Common myeloid progenitor, CD34-positive (primary cell): ENCODE measurements at regions not wholly inside any gene's neighbourhood (a gene's known extent, or its start where the extent isn't known, plus 50 kb on each side); places are given as distances from the start of the nearest gene placed in this dataset.

Experiments used
- CTCF ChIA-PET: fragments of 350-600 bp; sonication (Branson Sonifier 250); formaldehyde crosslinking; loops from one replicate; lab custom pipeline; 2021; ENCODE audit warnings: antibody characterized with exemption; lab: Charles Lee
- POLR2A ChIA-PET: fragments of 350-600 bp; sonication (Branson Sonifier 250); formaldehyde crosslinking; loops from one replicate; lab custom pipeline; 2021; ENCODE audit warnings: antibody characterized with exemption; lab: Charles Lee
- DNase-seq, 3 donors: peaks; one replicate each; pipeline versions ENCODE4 v3.0.0 to v3.0.0-alpha.2; 2013
- H3K27ac ChIP-seq, 2 experiments: 1 replicate in 1 of 2; 2 replicates in 1 of 2; pipeline ENCODE4 v1.7.0; 2013; ENCODE audit warnings: inconsistent platforms in 2 of 2, low read length in 2 of 2, mild to moderate bottlenecking in 2 of 2, low read depth in 1 of 2, moderate library complexity in 1 of 2; ENCODE audit not compliant: severe bottlenecking in 2 of 2, insufficient read depth in 1 of 2, poor library complexity in 1 of 2
- H3K27me3 ChIP-seq, 5 experiments: replicated peaks in 2 of 5; 1 replicate in 3 of 5; 2 replicates in 2 of 5; pipeline versions ENCODE4 v1.6.1 to v1.7.0; 2013; ENCODE audit warnings: low read length in 4 of 5, mild to moderate bottlenecking in 2 of 5, moderate library complexity in 2 of 5, inconsistent platforms in 1 of 5; ENCODE audit not compliant: insufficient read depth in 5 of 5, control insufficient read depth in 4 of 5
- H3K36me3 ChIP-seq, 4 experiments: 1 replicate in 2 of 4; 2 replicates in 2 of 4; pipeline versions ENCODE4 v1.6.1 to v1.7.0; 2013; ENCODE audit warnings: low read length in 3 of 4, control low read depth in 1 of 4, mild to moderate bottlenecking in 1 of 4; ENCODE audit not compliant: control insufficient read depth in 4 of 4, insufficient read depth in 4 of 4
- H3K4me1 ChIP-seq, 4 experiments: 1 replicate in 3 of 4; 2 replicates in 1 of 4; pipeline versions ENCODE4 v1.6.1 to v1.7.1; 2013; ENCODE audit warnings: low read length in 3 of 4, mild to moderate bottlenecking in 3 of 4, control low read depth in 1 of 4, inconsistent platforms in 1 of 4, moderate library complexity in 1 of 4; ENCODE audit not compliant: control insufficient read depth in 4 of 4, insufficient read depth in 4 of 4; ENCODE audit errors: control extremely low read depth in 1 of 4
- H3K4me3 ChIP-seq, 7 experiments: 1 replicate in 4 of 7; 2 replicates in 3 of 7; pipeline versions ENCODE4 v1.5.1 to v1.7.0; 2013; ENCODE audit warnings: mild to moderate bottlenecking in 7 of 7, low read length in 6 of 7, moderate library complexity in 6 of 7, inconsistent platforms in 2 of 7, low read depth in 2 of 7, control low read depth in 1 of 7; ENCODE audit not compliant: insufficient read depth in 4 of 7, control insufficient read depth in 1 of 7; ENCODE audit errors: extremely low read depth in 1 of 7
- H3K9me3 ChIP-seq, 5 experiments: 1 replicate in 4 of 5; 2 replicates in 1 of 5; pipeline versions ENCODE4 v1.6.1 to v1.7.1; 2013; ENCODE audit warnings: low read length in 4 of 5, mild to moderate bottlenecking in 2 of 5, inconsistent platforms in 1 of 5, low read depth in 1 of 5, moderate library complexity in 1 of 5; ENCODE audit not compliant: control insufficient read depth in 4 of 5, insufficient read depth in 2 of 5; ENCODE audit errors: control extremely low read depth in 1 of 5
- WGBS: methylation state at CpG from one replicate; pipeline ENCODE4 v1.1.5; 2013; ENCODE audit not compliant: insufficient coverage; 5-methylcytosine and 5-hydroxymethylcytosine counted together

DNA sequence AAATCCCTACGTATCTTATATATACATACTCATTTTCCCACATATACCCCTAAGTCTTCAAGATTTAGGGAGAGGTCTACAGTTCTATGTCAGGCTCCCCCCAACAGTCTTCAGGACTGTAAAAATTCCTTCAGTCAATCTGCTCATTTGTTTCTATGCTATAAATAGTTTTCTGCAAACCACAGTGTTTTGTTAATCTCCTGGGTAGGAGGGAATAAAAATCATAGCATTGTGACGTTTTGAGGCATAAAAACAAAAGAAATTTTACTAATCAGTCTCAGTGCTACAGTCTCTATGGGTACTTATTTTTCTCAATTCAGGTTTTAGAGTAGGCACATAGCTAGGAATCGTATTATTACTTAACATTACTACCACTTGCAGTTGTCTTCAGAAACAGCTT lies 552.8 kb upstream of the LRRC4C start:
- DNase-seq, result no peak
- Histone ChIP-seq H3K27me3 (no peaks in the 10 kb centered on the region), H3K9me3 (peaks cover 0 to 2% (median 0%) of the 10 kb centered on the region in 5 experiments), H3K27ac (no peak overlapping the region), H3K4me1 (no peaks in the 10 kb centered on the region), H3K36me3 (no peaks in the 10 kb centered on the region), H3K4me3 (no peak overlapping the region)
- ChIA-PET POLR2A (no interaction called here), CTCF (no interaction called here)
- 71% methylated on average over 2 of the region's 3 CpGs for WGBS

DNA sequence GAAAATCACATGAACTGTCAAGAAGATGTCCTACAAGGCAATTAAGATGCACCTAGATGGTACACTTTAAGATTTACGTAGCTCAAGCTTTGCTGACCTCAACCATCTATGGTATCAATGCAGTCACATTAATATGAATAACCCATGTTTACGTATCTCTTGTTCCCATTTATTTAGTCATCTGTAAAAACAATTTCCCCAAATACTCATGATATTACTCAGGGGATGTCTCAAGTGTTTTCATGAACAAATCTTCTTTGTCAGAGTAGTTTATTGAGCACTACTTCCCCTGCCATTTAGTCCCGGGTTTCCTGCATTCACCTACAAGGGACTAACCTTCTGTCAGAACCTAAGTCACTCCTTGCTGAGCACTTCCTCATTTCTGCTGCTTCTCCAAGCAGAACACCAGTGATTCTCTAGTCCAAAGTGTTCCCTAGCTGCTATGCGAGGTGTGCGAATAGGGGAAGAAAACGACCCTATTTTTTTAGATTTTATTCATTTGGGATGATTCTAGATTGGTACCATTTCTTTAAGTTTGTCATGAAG lies 554.3 kb upstream of the LRRC4C start:
- H3K36me3 ChIP-seq, result no peaks in the 10 kb centered on the region
- ChIA-PET POLR2A (no interaction called here), CTCF (no interaction called here)
- no peaks in the 10 kb centered on the region for H3K27me3 ChIP-seq
- H3K4me3 ChIP-seq, result no peak overlapping the region
- DNase-seq, result no peak
- no peak overlapping the region for H3K27ac ChIP-seq
- peaks cover 0 to 2% (median 0%) of the 10 kb centered on the region in 5 experiments for H3K9me3 ChIP-seq
- H3K4me1 ChIP-seq, result no peaks in the 10 kb centered on the region
- 84% methylated on average over 3 of the region's 6 CpGs for WGBS

DNA sequence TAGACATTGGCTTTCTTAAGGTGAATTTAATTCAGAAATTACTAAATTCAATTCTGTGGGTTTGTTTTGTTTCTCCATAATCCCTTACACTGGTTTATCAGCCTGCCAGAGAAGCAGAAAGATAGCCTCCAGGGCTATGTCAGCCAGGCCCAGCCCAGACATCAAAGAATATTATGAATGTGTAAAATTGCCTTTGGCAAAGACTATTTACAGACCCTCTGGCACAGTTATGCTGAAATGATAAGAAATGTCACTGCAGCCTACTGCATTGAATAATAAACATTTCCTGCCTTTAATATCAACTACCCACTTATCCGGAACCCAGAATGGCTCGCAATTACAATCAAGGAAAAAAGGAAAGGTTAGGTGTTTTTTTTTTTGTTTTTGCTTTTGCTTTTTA lies 562.5 kb upstream of the LRRC4C start:
- WGBS, result no CpG with 5 or more reads among the region's 2 CpGs
- POLR2A ChIA-PET, result no interaction called here

DNA sequence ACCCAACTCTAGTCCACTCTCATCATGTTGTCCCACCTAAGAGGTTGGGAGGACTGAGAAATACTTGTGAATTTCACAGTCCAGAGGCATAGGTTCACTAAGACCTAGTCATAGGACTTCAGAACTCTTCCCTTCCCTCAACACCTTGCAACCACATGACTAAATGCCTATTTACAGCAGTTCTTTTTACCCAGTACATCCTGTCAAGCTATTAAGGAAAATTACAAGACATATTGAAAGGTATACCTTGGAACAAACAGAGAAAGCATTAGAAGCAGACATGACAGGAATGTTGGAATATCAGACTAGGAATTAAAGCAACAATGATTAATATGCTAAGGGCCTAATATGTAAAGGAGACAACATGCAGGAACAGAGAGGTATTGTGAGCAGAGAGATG lies 563.8 kb upstream of the LRRC4C start:
- DNase-seq, result no peak
- no peak overlapping the region for H3K4me3 ChIP-seq
- H3K36me3 ChIP-seq, result no peaks in the 10 kb centered on the region
- no peaks in the 10 kb centered on the region for H3K9me3 ChIP-seq
- H3K27me3 ChIP-seq, result no peaks in the 10 kb centered on the region
- no peaks in the 10 kb centered on the region for H3K4me1 ChIP-seq
- H3K27ac ChIP-seq, result no peak overlapping the region
- POLR2A ChIA-PET, result no interaction called here
- CTCF ChIA-PET, result interaction anchor here (1.4 kb wide), 1 partner anchor 14 kb away, joined by 3 read pairs; no protein-coding TSS in a partner anchor

More for the DNA sequence above, 562.5 kb upstream of the LRRC4C start:
- no peak for DNase-seq
- CTCF ChIA-PET, result no interaction called here
- no peak overlapping the region for H3K4me3 ChIP-seq
- H3K27ac ChIP-seq, result no peak overlapping the region
- H3K9me3 ChIP-seq, result no peaks in the 10 kb centered on the region
- H3K36me3 ChIP-seq, result no peaks in the 10 kb centered on the region
- no peaks in the 10 kb centered on the region for H3K27me3 ChIP-seq
- no peaks in the 10 kb centered on the region for H3K4me1 ChIP-seq

GRCh38 chr11:42025121-42025803 lies 565.8 kb upstream of the LRRC4C start:
- WGBS, result 86% methylated on average over 1 of the region's 4 CpGs
- H3K36me3 ChIP-seq, result no peaks in the 10 kb centered on the region
- POLR2A ChIA-PET, result no interaction called here
- H3K4me1 ChIP-seq, result no peaks in the 10 kb centered on the region
- no peak overlapping the region for H3K27ac ChIP-seq
- H3K27me3 ChIP-seq, result no peaks in the 10 kb centered on the region
- no peak overlapping the region for H3K4me3 ChIP-seq
- no peaks in the 10 kb centered on the region for H3K9me3 ChIP-seq
- DNase-seq, result no peak
- CTCF ChIA-PET, result no interaction called here

GRCh38 chr11:42034826-42035225 lies 575.4 kb upstream of the LRRC4C start:
- POLR2A ChIA-PET, result no interaction called here
- H3K27me3 ChIP-seq, result no peaks in the 10 kb centered on the region
- peaks cover 0 to 2% (median 0%) of the 10 kb centered on the region in 5 experiments for H3K9me3 ChIP-seq
- no peak overlapping the region for H3K27ac ChIP-seq
- DNase-seq, result no peak
- H3K4me3 ChIP-seq, result no peak overlapping the region
- H3K36me3 ChIP-seq, result no peaks in the 10 kb centered on the region
- CTCF ChIA-PET, result no interaction called here
- no peaks in the 10 kb centered on the region for H3K4me1 ChIP-seq

GRCh38 chr11:42036201-42036600 lies 576.7 kb upstream of the LRRC4C start:
- POLR2A ChIA-PET, result no interaction called here

More at GRCh38 chr11:42036201-42036600, 576.7 kb upstream of the LRRC4C start:
- H3K4me3 ChIP-seq, result no peak overlapping the region
- H3K36me3 ChIP-seq, result no peaks in the 10 kb centered on the region
- H3K27ac ChIP-seq, result no peak overlapping the region
- no peak for DNase-seq
- CTCF ChIA-PET, result no interaction called here
- no peaks in the 10 kb centered on the region for H3K4me1 ChIP-seq
- 100% methylated on average over 1 of the region's 2 CpGs for WGBS
- H3K27me3 ChIP-seq, result no peaks in the 10 kb centered on the region
- peaks cover 0 to 2% (median 0%) of the 10 kb centered on the region in 5 experiments for H3K9me3 ChIP-seq
